ENCODE measurements at regions not wholly inside any gene's neighbourhood (a gene's known extent, or its start where the extent isn't known, plus 50 kb on each side); places are given as distances from the start of the nearest gene placed in this dataset.

DNA sequence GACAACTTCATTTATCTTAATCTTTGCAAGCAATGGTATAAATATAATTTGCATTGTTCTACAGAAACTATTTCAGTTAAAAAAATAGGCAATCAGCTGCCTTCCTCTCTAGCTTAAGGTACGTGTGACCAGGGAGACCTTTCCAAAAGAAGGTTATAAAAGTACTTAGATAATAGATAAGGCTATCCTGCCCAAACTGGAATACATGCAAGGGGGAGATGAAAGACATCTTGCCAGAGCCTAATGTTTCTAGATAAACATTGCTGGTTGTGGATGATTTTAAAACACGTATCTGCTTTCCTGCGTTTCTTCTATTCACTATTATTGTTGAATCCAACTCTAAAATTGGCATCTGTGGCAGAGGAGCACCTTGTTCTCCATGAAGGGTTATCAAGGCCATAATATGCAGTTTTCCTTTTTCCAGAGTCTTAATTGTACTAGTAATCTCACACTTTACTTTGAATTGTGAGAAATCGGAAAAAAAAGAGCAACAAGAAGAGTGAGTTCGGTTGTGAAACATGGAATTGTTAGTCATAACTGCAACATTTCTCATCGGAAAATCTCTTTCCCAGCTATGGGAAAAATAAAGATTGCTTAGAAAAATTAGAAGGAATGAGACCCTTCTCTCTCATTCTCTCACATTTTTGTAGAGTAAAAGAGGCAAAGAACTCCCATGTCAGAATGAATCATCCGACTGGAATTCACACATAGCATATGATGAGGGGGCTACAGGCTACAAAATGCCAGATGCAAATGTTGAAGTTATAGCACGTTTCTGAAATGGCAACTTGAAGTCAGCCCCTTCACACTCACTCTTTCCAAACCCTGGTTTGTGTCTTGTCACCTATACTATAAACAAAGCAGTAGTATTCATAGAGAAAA, 936.1 kb upstream of the NR2F2 start:
- DNase-seq (ENCODE audit: low spot score), result no peak

DNA sequence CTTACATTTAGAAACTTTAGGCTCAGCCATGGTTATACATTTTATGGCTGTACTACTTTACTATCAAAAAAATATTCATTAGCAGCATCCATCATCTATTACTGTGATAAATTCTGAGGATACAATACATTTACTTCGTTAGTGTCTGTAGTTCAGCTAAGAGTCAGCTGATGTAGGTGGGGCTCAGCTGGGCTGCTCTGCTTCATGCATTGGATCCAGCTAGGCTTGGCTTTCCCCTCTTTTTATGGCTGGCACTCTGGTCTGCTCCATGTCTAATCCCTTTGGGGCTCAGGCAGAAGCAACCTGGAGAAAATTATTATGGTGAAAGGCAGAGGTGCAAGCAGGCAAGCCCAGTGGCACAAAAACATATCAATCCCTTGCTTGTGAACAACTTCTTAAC, 930.1 kb upstream of the NR2F2 start:
- no peak for DNase-seq (ENCODE audit: low spot score)

DNA sequence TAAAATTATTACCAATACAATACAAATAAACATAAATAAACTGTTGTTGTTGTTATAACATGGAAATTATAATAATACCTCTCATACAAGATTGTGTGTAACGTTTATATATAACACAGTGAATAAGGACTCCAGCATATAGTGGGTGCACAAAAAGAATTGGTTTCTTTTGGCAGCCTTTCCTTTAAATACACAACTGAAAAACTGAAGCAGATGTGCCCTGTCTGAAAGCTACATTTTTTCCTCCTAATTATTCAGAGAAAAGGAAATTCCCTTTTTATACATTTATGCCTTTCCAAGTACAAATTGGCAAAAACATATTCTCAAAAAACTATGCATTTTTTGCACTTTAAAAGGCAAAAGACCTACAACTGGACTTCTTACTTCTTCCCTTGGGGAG, 928.9 kb upstream of the NR2F2 start:
- DNase-seq (ENCODE audit: low spot score), result no peak

DNA sequence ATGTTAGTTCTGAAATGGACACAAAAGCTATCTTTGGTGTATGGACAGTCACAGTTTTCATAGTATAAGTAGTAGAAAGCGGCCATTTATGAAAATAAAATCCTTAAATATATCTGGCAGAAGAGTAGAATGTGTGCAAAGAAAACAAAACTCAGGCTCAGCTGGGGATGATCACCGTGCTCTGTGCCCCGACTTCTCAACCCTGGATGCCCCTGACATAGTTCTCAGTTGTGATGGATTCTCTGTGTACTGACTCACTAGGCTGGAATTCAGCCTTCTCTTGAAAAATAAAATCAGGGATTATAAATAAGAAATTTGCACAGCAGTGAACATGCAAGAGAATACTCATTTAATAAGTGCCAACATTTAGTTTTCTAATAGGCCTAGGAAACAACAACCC, 925.1 kb upstream of the NR2F2 start:
- no peak for DNase-seq (ENCODE audit: low spot score)

DNA sequence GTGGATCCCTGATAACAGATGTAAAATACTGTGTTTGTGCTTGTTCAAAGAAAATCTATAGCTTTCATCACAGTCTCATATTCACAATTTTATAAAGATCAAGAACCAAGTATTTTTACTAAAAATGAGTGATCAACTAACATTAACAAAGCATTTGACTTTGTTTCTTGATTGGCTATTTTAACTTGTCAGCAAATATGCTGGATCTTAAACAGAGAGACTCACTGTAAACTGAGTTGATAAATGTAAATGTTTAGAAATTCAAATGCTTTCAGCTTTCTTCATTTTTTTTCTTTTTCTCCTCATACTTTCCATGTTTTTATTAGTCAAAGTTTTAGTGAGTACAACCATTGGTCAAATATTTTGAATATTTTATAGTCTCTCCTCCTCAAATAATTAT, 923.0 kb upstream of the NR2F2 start:
- DNase-seq (ENCODE audit: low spot score), result no peak

DNA sequence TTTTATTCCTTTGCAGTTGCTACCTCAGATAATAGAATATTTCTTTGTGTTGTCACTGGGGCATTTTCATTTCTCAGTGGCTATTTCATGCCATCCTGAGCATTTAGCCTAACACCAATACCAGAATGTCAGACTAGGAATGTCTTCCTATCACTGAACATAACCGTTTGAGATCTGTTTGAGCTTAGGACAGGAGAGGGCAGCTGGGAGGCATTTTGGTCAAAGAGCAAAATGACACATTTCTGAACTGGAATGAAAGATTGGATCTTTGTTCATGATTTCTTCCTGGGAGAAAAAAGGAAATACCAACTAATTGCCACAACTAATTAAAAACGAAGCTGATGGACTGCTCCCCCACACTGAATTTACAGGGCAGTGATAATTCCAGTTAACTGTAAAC, 921.3 kb upstream of the NR2F2 start:
- DNase-seq (ENCODE audit: low spot score), result no peak

DNA sequence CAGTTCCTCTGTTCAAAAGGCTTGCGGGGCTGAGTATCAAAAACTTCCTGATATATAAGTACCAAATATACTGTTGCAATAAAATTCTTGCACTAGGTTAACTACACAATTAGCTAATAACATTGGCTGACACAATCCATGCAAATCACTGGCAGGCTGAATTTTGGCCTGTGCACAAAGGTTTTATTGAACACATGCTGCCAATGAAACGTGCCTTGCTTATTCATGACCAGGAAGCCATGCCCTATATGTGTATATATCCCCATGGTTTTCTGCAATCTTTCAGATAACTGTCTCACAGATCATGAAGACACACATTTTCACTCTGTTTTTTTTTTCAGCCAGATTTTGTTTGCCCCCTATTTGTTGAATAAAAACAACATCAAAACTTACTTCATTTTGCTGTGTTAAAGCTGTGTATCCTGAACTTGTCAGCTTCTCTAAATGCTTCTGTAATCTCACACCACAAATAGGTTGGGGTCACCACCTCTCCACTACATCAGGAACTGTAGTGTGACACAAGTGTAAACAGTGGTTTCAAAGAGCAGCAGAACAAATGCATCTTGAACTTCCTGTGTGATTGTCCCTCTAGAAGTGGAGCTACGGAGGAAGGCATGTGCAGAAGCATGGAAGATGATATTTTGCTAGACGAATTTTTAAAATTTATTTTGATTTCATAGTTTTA, 920.7 kb upstream of the NR2F2 start:
- DNase-seq (ENCODE audit: low spot score), result no peak

DNA sequence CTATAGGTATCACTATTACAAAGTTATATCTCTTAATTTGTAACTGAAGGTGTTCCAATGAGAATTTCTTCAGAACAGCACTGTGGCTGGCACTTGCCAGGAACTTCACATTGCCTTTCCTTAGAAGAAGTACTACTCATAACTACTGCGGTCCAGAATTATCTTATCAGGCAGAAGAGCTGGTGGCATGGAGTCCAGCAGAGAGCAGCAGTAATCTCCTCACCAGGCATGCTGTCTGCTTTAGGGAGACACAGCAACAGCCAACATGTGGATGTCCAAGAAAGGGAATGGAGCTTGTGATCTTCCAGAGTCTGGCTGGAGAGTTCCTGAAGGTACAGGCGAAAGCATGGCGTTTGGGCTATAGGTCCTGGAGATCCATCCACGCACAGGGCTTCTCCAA, 919.7 kb upstream of the NR2F2 start:
- DNase-seq (ENCODE audit: low spot score), result no peak

DNA sequence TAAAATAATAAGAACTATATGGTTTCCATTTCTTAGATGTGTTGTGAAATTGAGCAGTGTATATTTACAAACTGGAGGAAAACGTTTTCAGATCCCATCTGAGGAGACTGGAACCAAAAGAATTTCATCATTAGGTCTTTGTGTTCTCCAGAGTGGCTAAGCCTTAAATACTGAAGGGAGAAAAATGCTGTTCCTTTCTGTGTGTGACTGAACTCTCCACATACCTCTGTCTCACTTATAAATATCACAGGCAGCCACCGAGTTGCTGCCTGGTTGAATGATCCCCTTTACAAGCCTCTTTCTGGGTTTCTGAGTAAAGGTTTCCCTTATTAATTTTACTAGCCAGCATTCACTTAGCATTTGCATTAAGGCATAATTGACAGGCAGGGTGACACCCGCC, 913.9 kb upstream of the NR2F2 start:
- no peak for DNase-seq (ENCODE audit: low spot score)

DNA sequence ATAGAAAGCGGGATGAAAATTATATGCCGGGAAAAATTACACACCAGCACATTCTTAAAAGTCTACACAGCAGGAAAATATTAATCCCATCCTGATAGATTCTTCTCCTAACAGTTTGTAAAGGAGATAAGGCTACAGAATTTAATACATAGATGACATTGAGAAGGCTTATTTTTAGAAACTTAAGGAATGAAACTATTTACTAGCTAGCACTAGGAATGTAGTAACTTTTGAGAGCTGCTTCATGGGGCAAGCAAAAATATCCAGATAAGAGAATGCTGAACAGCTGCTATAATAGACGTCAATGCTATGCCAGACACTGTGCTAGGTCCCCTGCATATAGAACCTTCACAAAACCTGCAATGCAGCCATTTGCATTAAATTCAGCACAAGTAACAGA, 912.7 kb upstream of the NR2F2 start:
- DNase-seq (ENCODE audit: low spot score), result no peak

DNA sequence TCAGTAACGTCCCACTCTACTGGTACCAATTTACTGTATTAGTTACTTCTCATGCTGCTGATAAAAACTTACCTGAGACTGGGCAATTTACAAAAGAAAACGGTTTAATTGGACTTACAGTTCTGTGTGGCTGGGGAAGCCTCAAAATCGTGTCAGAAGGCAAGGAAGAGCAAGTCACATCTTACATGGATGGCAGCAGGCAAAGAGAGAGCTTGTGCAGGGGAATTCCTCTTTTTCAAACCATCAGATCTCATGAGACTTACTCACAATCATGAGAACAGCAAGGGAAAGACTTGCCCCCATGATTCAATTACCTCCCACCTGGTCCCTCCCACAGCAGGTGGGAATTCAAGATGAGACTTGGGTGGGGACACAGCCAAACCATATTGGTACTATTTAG, 908.2 kb upstream of the NR2F2 start:
- no peak for DNase-seq (ENCODE audit: low spot score)

DNA sequence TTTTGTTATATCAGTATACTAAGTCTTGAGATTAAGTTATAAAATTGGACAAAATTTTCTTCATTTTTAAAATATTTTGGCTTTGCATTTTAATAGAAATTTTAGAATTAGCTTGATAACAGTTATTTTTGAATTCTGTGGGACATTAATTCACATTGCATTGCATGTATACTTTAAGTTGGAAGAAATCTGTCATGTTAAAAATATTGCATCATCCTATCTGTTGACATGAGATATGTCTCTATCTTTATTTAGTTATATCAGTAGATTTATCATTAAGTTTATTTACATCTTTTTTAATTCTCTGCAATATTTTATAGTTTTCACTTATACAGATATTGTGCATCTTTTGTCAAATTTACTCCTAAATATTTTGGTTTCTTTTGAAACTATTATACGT, 904.6 kb upstream of the NR2F2 start:
- no peak for DNase-seq (ENCODE audit: low spot score)

DNA sequence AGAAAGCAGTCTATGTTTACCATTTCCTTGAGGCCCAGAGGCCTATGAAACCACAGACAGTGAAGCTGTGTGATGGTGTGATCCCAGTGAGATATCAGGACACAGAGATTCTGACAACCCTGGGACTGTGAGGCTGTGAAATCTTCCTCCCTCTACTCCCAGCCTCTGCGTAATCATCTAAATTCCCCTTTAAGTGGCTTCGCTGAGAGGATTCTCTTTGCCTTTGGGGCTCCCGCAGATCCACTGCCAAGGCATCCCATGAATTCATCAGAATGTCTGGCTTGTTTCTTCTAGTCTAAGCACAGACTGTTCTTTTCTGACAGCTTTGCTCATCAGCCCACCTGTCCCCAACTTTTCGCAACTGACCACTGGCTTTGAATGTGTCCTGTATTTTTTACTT, 901.2 kb upstream of the NR2F2 start:
- no peak for DNase-seq (ENCODE audit: low spot score)

DNA sequence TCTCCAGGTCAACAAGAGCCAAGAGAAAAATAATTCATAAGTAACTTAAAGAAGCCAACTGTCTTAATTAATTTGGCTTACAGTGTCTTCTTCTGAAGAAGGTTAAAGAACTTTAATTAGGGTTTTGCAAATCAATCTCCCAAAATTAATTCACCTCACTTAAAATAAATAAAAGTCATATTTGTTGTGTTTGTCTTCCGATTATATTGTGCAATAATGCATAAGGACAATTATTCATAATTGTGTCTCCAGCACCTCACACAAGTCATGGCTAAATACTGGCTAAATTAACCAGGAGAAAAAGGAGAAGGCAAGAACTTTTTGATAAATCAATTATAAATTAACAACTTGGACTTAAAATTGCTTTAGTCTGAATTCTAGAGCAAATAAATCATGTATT, 899.0 kb upstream of the NR2F2 start:
- DNase-seq (ENCODE audit: low spot score), result no peak

DNA sequence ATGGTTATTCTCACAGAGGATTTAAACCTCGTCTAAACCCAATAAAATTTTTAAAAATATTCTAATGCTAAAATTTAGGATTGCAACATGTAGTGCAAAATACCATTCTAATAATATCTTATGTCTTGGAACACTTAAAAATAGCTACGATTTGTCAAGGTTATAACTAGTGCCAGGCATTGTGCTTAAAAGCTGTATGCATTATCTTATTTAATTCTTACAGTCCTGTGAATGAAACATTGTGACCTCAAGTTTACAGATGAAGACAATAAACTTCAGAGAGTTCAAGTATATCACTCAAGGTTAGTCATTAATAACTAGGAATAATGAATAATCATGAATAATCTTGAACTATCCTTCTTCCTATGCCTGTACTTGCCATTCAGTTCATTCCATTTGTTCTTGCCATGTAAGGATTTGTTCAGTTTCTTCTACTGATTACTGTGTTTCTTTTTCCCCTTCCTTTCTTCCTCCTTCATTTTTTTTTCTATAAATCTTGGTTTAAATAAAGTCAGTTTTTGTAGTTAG, 897.6 kb upstream of the NR2F2 start:
- DNase-seq (ENCODE audit: low spot score), result no peak

DNA sequence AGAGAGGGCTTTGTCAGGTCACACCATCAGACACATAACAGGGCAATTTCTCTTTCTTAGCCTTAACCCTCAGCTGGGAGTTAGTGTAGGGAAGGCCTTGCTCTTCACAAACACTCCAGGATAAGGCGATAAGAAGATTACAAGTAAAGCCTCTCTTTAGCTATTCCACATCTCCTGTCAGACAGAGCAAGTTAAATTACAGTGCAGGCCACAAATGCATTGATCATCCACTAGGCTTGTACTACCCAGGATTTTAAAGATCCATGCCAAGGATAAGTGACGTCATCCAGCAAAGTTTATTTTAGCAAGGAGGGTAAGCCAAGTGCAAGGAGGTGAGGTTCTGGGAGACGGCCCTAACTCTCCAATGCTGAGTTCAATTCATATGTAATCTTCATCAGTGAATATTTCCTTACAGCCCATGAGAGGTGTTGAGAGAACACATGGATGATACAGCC, 890.6 kb upstream of the NR2F2 start:
- no peak for DNase-seq (ENCODE audit: low spot score)

DNA sequence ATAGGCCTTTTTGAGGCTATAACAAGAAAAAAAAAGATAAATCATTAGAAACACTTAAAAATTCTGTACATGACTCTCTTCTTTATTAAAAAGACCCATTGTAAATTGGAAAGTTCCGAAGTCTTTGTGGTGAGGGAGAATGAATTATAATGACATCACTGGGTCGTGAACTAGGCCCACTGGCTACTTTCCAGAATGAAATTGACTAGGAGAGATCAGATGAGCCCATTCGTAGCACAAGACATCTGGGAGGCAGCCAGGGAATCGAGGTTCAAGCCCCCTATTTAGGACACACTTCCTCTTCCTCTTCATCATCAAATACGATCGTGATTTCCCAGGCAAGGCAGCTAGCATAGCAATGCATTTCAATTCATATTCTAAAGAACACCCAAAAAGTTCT, 889.8 kb upstream of the NR2F2 start:
- no peak for DNase-seq (ENCODE audit: low spot score)

DNA sequence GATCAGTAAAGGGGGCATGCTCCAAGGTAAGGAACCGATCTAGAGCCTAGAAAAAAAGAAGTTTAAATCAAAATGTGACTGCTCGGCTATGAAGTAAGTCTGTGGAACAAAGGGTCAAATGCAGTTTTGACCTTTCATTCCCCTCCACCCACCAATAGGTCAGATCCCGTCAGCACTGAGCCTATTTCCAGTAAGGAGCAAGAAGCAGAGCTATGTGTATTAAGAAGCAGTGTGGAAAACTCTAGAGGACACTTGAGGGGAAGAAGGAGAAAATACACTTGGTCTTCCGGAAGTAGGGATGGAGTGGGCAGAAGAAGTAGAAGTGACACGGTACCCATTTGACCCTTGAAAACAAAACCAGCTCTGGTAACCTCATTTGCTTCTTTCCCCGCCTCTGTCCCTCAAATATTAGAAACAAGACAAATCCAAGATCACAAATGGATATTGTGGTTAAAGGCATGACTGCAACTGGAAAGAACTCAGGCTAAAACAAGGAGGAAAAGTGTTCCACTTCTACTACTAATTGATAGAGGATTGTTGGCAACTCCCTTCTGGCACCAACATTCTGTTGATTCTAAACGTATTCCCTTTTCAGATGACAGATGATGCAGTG, 888.3 kb upstream of the NR2F2 start:
- no peak for DNase-seq (ENCODE audit: low spot score)

DNA sequence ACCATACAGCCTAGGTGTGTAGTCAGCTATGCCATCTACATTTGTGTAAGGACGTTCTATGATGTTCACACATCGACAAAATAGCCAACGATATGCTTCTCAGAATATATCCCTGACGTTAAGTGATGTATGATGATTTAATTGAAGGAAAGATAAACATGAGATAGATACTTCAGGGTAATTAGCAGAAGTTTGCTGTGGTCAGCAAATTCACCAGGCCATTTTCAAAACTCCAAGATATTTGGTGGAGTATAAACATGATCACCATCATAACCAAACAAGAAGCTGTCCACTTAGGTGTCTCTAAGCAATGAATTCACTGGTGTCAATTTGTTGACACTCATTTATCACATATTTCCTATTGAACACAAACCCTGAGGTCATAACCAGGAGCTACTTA, 885.6 kb upstream of the NR2F2 start:
- DNase-seq (ENCODE audit: low spot score), result no peak

DNA sequence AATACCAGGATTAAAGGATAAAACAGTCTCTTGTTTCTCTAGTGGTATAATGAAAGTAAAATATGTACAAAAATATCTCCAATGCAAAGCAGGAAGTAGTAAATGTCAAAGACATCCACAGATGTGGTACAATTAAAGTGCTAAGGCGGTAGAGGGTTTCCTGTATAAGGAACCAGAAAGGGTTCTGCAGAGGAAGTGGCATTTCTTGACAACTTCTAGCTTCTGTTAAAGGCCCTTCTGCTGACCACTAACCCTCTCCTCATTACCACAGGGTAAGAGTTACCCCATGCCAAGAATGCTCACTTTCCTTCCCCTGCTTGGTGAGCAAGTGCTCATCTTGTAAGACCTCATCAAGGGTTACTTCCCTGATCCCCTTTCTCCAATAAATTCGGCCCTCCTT, 883.6 kb upstream of the NR2F2 start:
- DNase-seq (ENCODE audit: low spot score), result no peak

DNA sequence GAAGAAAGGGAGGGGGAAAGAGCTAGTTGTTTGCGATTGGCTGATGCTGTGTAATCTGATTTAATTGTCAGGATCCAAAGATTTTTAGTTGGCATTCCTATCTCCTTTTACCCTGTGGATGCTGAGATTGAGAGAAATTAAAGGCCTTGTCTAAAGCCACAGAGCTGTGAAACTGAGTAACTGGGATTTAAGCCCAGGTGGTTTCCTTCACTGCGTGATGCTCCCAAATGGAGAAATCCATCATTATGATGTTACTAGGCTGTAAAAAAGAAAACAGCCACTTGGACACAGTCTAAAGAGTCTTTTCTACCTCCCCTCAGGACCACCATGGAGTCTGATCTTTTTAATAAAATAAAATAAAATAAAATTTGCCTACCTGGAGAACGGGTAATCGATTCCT, 883.0 kb upstream of the NR2F2 start:
- no peak for DNase-seq (ENCODE audit: low spot score)

DNA sequence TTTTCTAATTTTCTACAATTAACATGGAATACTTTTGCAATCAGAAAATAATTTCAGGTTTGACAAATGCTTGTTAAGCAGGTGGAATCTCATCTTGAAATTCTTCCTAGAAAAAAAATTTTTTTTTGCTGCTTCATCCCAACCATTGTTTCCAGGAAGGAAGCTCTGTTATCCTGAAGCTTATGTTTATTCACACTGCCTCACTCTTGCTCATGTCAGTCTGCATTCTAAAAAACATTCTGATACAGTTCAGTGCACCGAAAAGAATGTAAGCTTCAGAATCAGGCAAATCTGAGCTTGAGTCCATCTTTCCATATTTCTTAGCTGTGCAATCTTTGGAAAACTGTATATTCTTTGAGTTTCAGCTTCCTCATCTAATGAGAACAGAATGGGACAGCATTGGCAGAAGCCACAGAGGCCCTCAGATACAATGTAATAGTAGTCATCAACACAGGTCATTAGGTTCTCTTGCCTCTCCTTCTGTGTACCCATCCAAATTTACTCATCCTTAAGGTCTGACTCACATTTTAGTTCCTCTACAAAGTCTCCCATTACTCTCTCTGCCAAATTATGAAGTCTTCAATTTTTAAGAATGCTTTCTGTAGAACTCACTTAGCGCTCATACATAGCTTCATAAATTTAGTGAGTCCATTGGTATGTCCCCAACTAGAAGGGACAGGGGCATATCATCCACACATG, 881.8 kb upstream of the NR2F2 start:
- DNase-seq (ENCODE audit: low spot score), result no peak
